Gastrocnemius medialis (tissue), 4 donors: ENCODE measurements at regions not wholly inside any gene's neighbourhood (a gene's known extent, or its start where the extent isn't known, plus 50 kb on each side); places are given as distances from the start of the nearest gene placed in this dataset.

Experiments
- CTCF ChIP-seq, 5 experiments: fragments of 450-650 bp in 3 of 5; fragments of 200-600 bp in 2 of 5; sonication (generic) in 2 of 5; IDR thresholded peaks in 4 of 5; conservative IDR thresholded peaks in 1 of 5; 1 replicate in 4 of 5; 2 replicates in 1 of 5; pipeline ENCODE4 v1.5.1; 2016 to 2019; ENCODE audit warnings: antibody characterized with exemption in 5 of 5, mild to moderate bottlenecking in 3 of 5, moderate library complexity in 3 of 5
- POLR2A ChIP-seq, 2 donors: fragments of 450-650 bp; IDR thresholded peaks; one replicate each; pipeline ENCODE4 v1.6.1; 2017; ENCODE audit warnings: antibody characterized with exemption in 2 of 2, mild to moderate bottlenecking in 2 of 2, moderate library complexity in 2 of 2

GRCh38 chr3:104018541-104018940 lies 1348.2 kb upstream of the ALCAM start:
- TF ChIP-seq CTCF (IDR thresholded peaks at IDR 0.05 in 4 of 5, conservative IDR thresholded peaks at IDR 0.05 in 1 of 5) (no peak), POLR2A (IDR thresholded peaks at IDR 0.05) (no peak)
